Naive thymus-derived CD8-positive, alpha-beta T cell (primary cell): ENCODE measurements at regions not wholly inside any gene's neighbourhood (a gene's known extent, or its start where the extent isn't known, plus 50 kb on each side); places are given as distances from the start of the nearest gene placed in this dataset.

Experiments used
- ATAC-seq, 2 donors: fragments of 150-1000 bp; cut with Tn5 transposase in 1 of 2; sonication (Bioruptor Pico), chemical (Tn5 transposase) in 1 of 2; 1 replicate in 1 of 2; 2 replicates in 1 of 2; pipeline ENCODE4 v1.10.0; 2021; ENCODE audit warnings: mild to moderate bottlenecking in 2 of 2, moderate library complexity in 2 of 2
- POLR2A ChIA-PET: fragments of 350-600 bp; sonication (Branson Sonifier 250); formaldehyde crosslinking; loops from one replicate; lab custom pipeline; 2021; ENCODE audit warnings: antibody characterized with exemption; lab: Charles Lee
- DNase-seq, 10 donors: peaks; one replicate each; pipeline versions ENCODE4 v3.0.0 to v3.0.0-alpha.2; 2020 to 2022
- H3K27ac Mint-ChIP-seq, 10 donors: one replicate each; pipeline ENCODE4 v1.8.0; 2020 to 2022; ENCODE audit warnings: mild to moderate bottlenecking in 10 of 10, mixed read lengths in 10 of 10, moderate library complexity in 4 of 10, inconsistent platforms in 1 of 10
- H3K27me3 Mint-ChIP-seq, 5 donors: one replicate each; pipeline ENCODE4 v1.8.0; 2021 to 2022; ENCODE audit warnings: mixed read lengths in 5 of 5
- H3K36me3 Mint-ChIP-seq, 3 donors: one replicate each; pipeline ENCODE4 v1.8.0; 2020 to 2022; ENCODE audit warnings: mixed read lengths in 3 of 3, mild to moderate bottlenecking in 2 of 3, inconsistent platforms in 1 of 3
- H3K4me1 Mint-ChIP-seq, 4 donors: one replicate each; pipeline ENCODE4 v1.8.0; 2021 to 2022; ENCODE audit warnings: mixed read lengths in 4 of 4
- H3K4me3 Mint-ChIP-seq, 10 donors: one replicate each; pipeline ENCODE4 v1.8.0; 2020 to 2022; ENCODE audit warnings: mild to moderate bottlenecking in 10 of 10, mixed read lengths in 10 of 10, moderate library complexity in 6 of 10, inconsistent platforms in 1 of 10
- H3K9me3 Mint-ChIP-seq, 9 donors: one replicate each; pipeline ENCODE4 v1.8.0; 2020 to 2022; ENCODE audit warnings: mixed read lengths in 9 of 9, mild to moderate bottlenecking in 3 of 9, inconsistent platforms in 1 of 9, moderate library complexity in 1 of 9

GRCh38 chrY:17184299-17184698 is 695.7 kb downstream of the CDY2B start:
- Mint-ChIP-seq H3K27ac (no peak overlapping the region), H3K9me3 (peaks cover 0 to 10% (median 0%) of the 10 kb centered on the region in 9 donors), H3K27me3 (no peaks in the 10 kb centered on the region), H3K4me3 (no peak overlapping the region), H3K36me3 (no peaks in the 10 kb centered on the region), H3K4me1 (no peaks in the 10 kb centered on the region)
- DNase-seq (no peak), ATAC-seq (no peak)
- POLR2A ChIA-PET: no interaction called here

GRCh38 chrY:17166881-17167280 is 713.1 kb downstream of the CDY2B start:
- no peak for DNase-seq
- Mint-ChIP-seq H3K27ac (no peak overlapping the region), H3K36me3 (no peaks in the 10 kb centered on the region), H3K4me1 (no peaks in the 10 kb centered on the region), H3K27me3 (no peaks in the 10 kb centered on the region), H3K4me3 (no peak overlapping the region), H3K9me3 (peaks cover 0 to 19% (median 0%) of the 10 kb centered on the region in 9 donors)
- POLR2A ChIA-PET: no interaction called here
- no peak for ATAC-seq

- Mint-ChIP-seq H3K4me1 (no peaks in the 10 kb centered on the region), H3K36me3 (no peaks in the 10 kb centered on the region), H3K27ac (no peak overlapping the region), H3K4me3 (no peak overlapping the region), H3K27me3 (peaks cover 0 to 1% (median 0%) of the 10 kb centered on the region in 5 donors), H3K9me3 (peaks cover 0 to 19% (median 0%) of the 10 kb centered on the region in 9 donors)
- DNase-seq: no peak
- POLR2A ChIA-PET: no interaction called here
- ATAC-seq: no peak
These were observed 757.9 kb downstream of the CDY2B start for GRCh38 chrY:17122166-17122565.

GRCh38 chrY:17085303-17085702 is 794.7 kb downstream of the CDY2B start:
- ATAC-seq (peak in 1 of 2 donors; percentile 86), DNase-seq (peak in 2 of 10 donors; percentile 1 to 23)
- H3K4me1 Mint-ChIP-seq: peaks cover 0 to 6% (median 1%) of the 10 kb centered on the region in 4 donors
- H3K9me3 Mint-ChIP-seq: peaks cover 0 to 10% (median 0%) of the 10 kb centered on the region in 9 donors
- no peak overlapping the region for H3K4me3 Mint-ChIP-seq
- POLR2A ChIA-PET: no interaction called here
- H3K27me3 Mint-ChIP-seq: peaks cover 0 to 3% (median 0%) of the 10 kb centered on the region in 5 donors
- no peaks in the 10 kb centered on the region for H3K36me3 Mint-ChIP-seq
- H3K27ac Mint-ChIP-seq: no peak overlapping the region

GRCh38 chrY:17079887-17080286 is 800.1 kb downstream of the CDY2B start:
- peak overlapping the region in 5 of 10 donors; percentile 66 to 92 (median 81) for H3K27ac Mint-ChIP-seq

GRCh38 chrY:17067307-17067706 is 812.7 kb downstream of the CDY2B start:
- H3K27ac Mint-ChIP-seq: no peak overlapping the region
- H3K27me3 Mint-ChIP-seq: no peaks in the 10 kb centered on the region
- peaks cover 0 to 10% (median 3%) of the 10 kb centered on the region in 3 donors for H3K36me3 Mint-ChIP-seq
- POLR2A ChIA-PET: no interaction called here
- H3K4me3 Mint-ChIP-seq: no peak overlapping the region
- no peak for DNase-seq
- H3K4me1 Mint-ChIP-seq: peaks cover 15 to 18% (median 15%) of the 10 kb centered on the region in 4 donors
- peaks cover 0 to 20% (median 0%) of the 10 kb centered on the region in 9 donors for H3K9me3 Mint-ChIP-seq
- ATAC-seq: no peak

More at GRCh38 chrY:17079887-17080286, 800.1 kb downstream of the CDY2B start:
- H3K4me3 Mint-ChIP-seq: peak overlapping the region in 6 of 10 donors; percentile 50 to 76 (median 63)
- ATAC-seq: peak in 1 of 2 donors; percentile 25
- DNase-seq: no peak
- H3K36me3 Mint-ChIP-seq: peaks cover 0 to 32% (median 10%) of the 10 kb centered on the region in 3 donors
- no peaks in the 10 kb centered on the region for H3K27me3 Mint-ChIP-seq
- POLR2A ChIA-PET: no interaction called here
- H3K9me3 Mint-ChIP-seq: peaks cover 0 to 46% (median 7%) of the 10 kb centered on the region in 9 donors
- H3K4me1 Mint-ChIP-seq: peaks cover 36 to 48% (median 40%) of the 10 kb centered on the region in 4 donors

- Mint-ChIP-seq H3K4me3 (no peak overlapping the region), H3K9me3 (peaks cover 0 to 20% (median 0%) of the 10 kb centered on the region in 9 donors), H3K4me1 (no peaks in the 10 kb centered on the region), H3K27me3 (no peaks in the 10 kb centered on the region), H3K27ac (no peak overlapping the region), H3K36me3 (no peaks in the 10 kb centered on the region)
- no peak for DNase-seq
- no peak for ATAC-seq
- POLR2A ChIA-PET: no interaction called here
These were observed 827.0 kb downstream of the CDY2B start for GRCh38 chrY:17053041-17053440.

- Mint-ChIP-seq H3K4me3 (no peak overlapping the region), H3K4me1 (no peaks in the 10 kb centered on the region), H3K27ac (no peak overlapping the region), H3K27me3 (no peaks in the 10 kb centered on the region), H3K36me3 (no peaks in the 10 kb centered on the region), H3K9me3 (peaks cover 0 to 20% (median 0%) of the 10 kb centered on the region in 9 donors)
- ATAC-seq: no peak
- no peak for DNase-seq
- POLR2A ChIA-PET: no interaction called here
These were observed 829.6 kb downstream of the CDY2B start for GRCh38 chrY:17050374-17050773.

GRCh38 chrY:17045124-17045523 is 834.9 kb downstream of the CDY2B start:
- POLR2A ChIA-PET: no interaction called here
- Mint-ChIP-seq H3K27ac (no peak overlapping the region), H3K27me3 (no peaks in the 10 kb centered on the region), H3K9me3 (peaks cover 0 to 28% (median 2%) of the 10 kb centered on the region in 9 donors), H3K36me3 (no peaks in the 10 kb centered on the region), H3K4me1 (peaks cover 7 to 11% (median 8%) of the 10 kb centered on the region in 4 donors), H3K4me3 (no peak overlapping the region)
- no peak for ATAC-seq
- DNase-seq: no peak

GRCh38 chrY:17044723-17045122 is 835.3 kb downstream of the CDY2B start:
- H3K4me3 Mint-ChIP-seq: no peak overlapping the region
- no peak overlapping the region for H3K27ac Mint-ChIP-seq
- H3K4me1 Mint-ChIP-seq: peaks cover 7 to 11% (median 8%) of the 10 kb centered on the region in 4 donors
- DNase-seq (no peak), ATAC-seq (peak in 1 of 2 donors; percentile 27)
- no peaks in the 10 kb centered on the region for H3K27me3 Mint-ChIP-seq
- POLR2A ChIA-PET: no interaction called here
- H3K9me3 Mint-ChIP-seq: peaks cover 0 to 25% (median 2%) of the 10 kb centered on the region in 9 donors
- H3K36me3 Mint-ChIP-seq: no peaks in the 10 kb centered on the region

GRCh38 chrY:17044272-17044671 is 835.7 kb downstream of the CDY2B start:
- ATAC-seq (no peak), DNase-seq (no peak)
- Mint-ChIP-seq H3K9me3 (peaks cover 0 to 25% (median 2%) of the 10 kb centered on the region in 9 donors), H3K4me1 (peaks cover 7 to 11% (median 8%) of the 10 kb centered on the region in 4 donors), H3K4me3 (no peak overlapping the region), H3K27me3 (no peaks in the 10 kb centered on the region), H3K36me3 (no peaks in the 10 kb centered on the region), H3K27ac (no peak overlapping the region)
- POLR2A ChIA-PET: no interaction called here

- ATAC-seq (no peak), DNase-seq (no peak)
- Mint-ChIP-seq H3K9me3 (peaks cover 0 to 55% (median 7%) of the 10 kb centered on the region in 9 donors), H3K4me1 (peaks cover 7 to 11% (median 8%) of the 10 kb centered on the region in 4 donors), H3K36me3 (no peaks in the 10 kb centered on the region), H3K4me3 (no peak overlapping the region), H3K27me3 (no peaks in the 10 kb centered on the region), H3K27ac (no peak overlapping the region)
- POLR2A ChIA-PET: no interaction called here
These were observed 841.6 kb downstream of the CDY2B start for GRCh38 chrY:17038439-17038838.

GRCh38 chrY:17018126-17018525 is 861.9 kb downstream of the CDY2B start:
- DNase-seq (no peak), ATAC-seq (no peak)
- Mint-ChIP-seq H3K4me3 (no peak overlapping the region), H3K4me1 (no peaks in the 10 kb centered on the region), H3K27ac (no peak overlapping the region), H3K9me3 (peaks cover 0 to 3% (median 0%) of the 10 kb centered on the region in 9 donors), H3K27me3 (no peaks in the 10 kb centered on the region), H3K36me3 (no peaks in the 10 kb centered on the region)
- POLR2A ChIA-PET: no interaction called here

GRCh38 chrY:16993551-16993950 is 886.5 kb downstream of the CDY2B start:
- Mint-ChIP-seq H3K9me3 (peaks cover 0 to 10% (median 2%) of the 10 kb centered on the region in 9 donors), H3K27me3 (no peaks in the 10 kb centered on the region), H3K36me3 (no peaks in the 10 kb centered on the region), H3K27ac (no peak overlapping the region), H3K4me3 (no peak overlapping the region), H3K4me1 (no peaks in the 10 kb centered on the region)
- POLR2A ChIA-PET: no interaction called here
- ATAC-seq (no peak), DNase-seq (no peak)
